ENCODE measurements at regions not wholly inside any gene's neighbourhood (a gene's known extent, or its start where the extent isn't known, plus 50 kb on each side); places are given as distances from the start of the nearest gene placed in this dataset.

DNA sequence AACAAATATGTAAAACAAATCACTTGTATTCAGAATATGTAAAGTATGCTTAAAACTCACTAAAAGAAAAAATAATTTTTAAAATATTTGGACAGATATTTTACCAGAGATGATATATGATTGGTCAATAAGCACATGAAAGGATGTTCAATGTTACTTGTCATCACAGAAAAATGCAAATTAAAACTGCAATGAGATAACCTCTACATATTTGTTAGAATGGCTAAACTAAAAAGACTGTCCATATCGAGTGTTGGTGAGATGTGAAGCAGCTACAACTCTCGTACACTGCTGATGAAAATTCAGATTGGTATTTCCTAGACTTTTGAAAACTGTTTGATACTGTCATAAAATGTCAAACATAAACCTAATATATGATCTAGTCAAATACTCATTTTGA, 685.1 kb downstream of the DTWD2 start:
- no peaks in the 10 kb centered on the region for H3K9me3 Mint-ChIP-seq
- H3K4me3 Mint-ChIP-seq, result no peak overlapping the region
- H3K36me3 Mint-ChIP-seq, result no peaks in the 10 kb centered on the region
- H3K27me3 Mint-ChIP-seq (ENCODE audit: low read depth), result no peaks in the 10 kb centered on the region
- H3K27ac Mint-ChIP-seq, result no peak overlapping the region
- POLR2A ChIA-PET, result no interaction called here
- no peaks in the 10 kb centered on the region for H3K4me1 Mint-ChIP-seq
- ATAC-seq, result no peak
- no peak for TF ChIP-seq CREB1 (CRISPR knock-in tag; IDR thresholded peaks at IDR 0.05)
- TF ChIP-seq GRHL2 (CRISPR knock-in tag; IDR thresholded peaks at IDR 0.05; ENCODE audit: insufficient replicate concordance, severe bottlenecking), result no peak
- no peak for TF ChIP-seq SOX15 (CRISPR knock-in tag; IDR thresholded peaks at IDR 0.05)
- TF ChIP-seq, protein P1, sequence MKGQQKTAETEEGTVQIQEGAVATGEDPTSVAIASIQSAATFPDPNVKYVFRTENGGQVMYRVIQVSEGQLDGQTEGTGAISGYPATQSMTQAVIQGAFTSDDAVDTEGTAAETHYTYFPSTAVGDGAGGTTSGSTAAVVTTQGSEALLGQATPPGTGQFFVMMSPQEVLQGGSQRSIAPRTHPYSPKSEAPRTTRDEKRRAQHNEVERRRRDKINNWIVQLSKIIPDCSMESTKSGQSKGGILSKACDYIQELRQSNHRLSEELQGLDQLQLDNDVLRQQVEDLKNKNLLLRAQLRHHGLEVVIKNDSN (CRISPR knock-in tag; IDR thresholded peaks at IDR 0.05), result no peak
- TF ChIP-seq, protein P2, sequence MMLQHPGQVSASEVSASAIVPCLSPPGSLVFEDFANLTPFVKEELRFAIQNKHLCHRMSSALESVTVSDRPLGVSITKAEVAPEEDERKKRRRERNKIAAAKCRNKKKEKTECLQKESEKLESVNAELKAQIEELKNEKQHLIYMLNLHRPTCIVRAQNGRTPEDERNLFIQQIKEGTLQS (CRISPR knock-in tag; conservative IDR thresholded peaks at IDR 0.05), result no peak
- TF ChIP-seq SMAD3 (CRISPR knock-in tag; IDR thresholded peaks at IDR 0.05; ENCODE audit: borderline replicate concordance), result no peak
- TF ChIP-seq, protein P3, sequence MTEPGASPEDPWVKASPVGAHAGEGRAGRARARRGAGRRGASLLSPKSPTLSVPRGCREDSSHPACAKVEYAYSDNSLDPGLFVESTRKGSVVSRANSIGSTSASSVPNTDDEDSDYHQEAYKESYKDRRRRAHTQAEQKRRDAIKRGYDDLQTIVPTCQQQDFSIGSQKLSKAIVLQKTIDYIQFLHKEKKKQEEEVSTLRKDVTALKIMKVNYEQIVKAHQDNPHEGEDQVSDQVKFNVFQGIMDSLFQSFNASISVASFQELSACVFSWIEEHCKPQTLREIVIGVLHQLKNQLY (CRISPR knock-in tag; IDR thresholded peaks at IDR 0.05), result no peak
- no peak for TF ChIP-seq ZNF219 (CRISPR knock-in tag; IDR thresholded peaks at IDR 0.05; ENCODE audit: borderline replicate concordance)
- TF ChIP-seq RELA (CRISPR knock-in tag; IDR thresholded peaks at IDR 0.05; ENCODE audit: borderline replicate concordance), result no peak
- TF ChIP-seq ZNF121 (CRISPR knock-in tag; IDR thresholded peaks at IDR 0.05), result no peak
- TF ChIP-seq TEAD1 (CRISPR knock-in tag; IDR thresholded peaks at IDR 0.05), result no peak
- TF ChIP-seq TP53 (CRISPR knock-in tag; IDR thresholded peaks at IDR 0.05), result no peak
- TF ChIP-seq, protein P4, sequence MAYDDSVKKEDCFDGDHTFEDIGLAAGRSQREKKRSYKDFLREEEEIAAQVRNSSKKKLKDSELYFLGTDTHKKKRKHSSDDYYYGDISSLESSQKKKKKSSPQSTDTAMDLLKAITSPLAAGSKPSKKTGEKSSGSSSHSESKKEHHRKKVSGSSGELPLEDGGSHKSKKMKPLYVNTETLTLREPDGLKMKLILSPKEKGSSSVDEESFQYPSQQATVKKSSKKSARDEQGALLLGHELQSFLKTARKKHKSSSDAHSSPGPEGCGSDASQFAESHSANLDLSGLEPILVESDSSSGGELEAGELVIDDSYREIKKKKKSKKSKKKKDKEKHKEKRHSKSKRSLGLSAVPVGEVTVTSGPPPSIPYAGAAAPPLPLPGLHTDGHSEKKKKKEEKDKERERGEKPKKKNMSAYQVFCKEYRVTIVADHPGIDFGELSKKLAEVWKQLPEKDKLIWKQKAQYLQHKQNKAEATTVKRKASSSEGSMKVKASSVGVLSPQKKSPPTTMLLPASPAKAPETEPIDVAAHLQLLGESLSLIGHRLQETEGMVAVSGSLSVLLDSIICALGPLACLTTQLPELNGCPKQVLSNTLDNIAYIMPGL (CRISPR knock-in tag; IDR thresholded peaks at IDR 0.05), result no peak
- TF ChIP-seq TEAD4 (CRISPR knock-in tag; IDR thresholded peaks at IDR 0.05), result no peak
- DNase-seq (ENCODE audit: low spot score), result no peak
- CTCF ChIA-PET, result no interaction called here

DNA sequence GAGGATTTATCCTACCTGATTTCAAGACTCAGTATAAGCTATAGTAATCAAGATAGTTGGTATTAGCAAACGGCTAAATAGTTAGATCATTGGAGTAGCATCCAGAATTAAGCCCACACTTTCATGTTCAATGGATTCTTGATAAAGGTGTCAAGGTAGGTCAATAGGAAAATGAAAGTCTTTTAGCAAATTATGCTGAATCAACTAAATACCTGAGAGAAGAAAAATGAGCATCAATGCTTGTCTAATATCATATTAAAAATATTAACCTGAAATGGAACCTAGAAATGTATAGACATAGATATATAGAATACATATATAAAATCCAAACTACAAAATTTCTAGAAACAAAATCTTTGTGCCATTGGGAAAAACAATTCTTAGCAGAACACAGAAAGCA, 685.6 kb downstream of the DTWD2 start:
- DNase-seq (ENCODE audit: low spot score), result no peak
- Mint-ChIP-seq H3K36me3 (no peaks in the 10 kb centered on the region), H3K4me3 (no peak overlapping the region), H3K4me1 (no peaks in the 10 kb centered on the region), H3K27me3 (ENCODE audit: low read depth) (no peaks in the 10 kb centered on the region), H3K27ac (no peak overlapping the region), H3K9me3 (no peaks in the 10 kb centered on the region)
- ChIA-PET CTCF (no interaction called here), POLR2A (no interaction called here)
- ATAC-seq, result no peak
- no peak for TF ChIP-seq IRF2 (CRISPR knock-in tag; IDR thresholded peaks at IDR 0.05; ENCODE audit: borderline replicate concordance, low read depth)
- TF ChIP-seq, protein P5, sequence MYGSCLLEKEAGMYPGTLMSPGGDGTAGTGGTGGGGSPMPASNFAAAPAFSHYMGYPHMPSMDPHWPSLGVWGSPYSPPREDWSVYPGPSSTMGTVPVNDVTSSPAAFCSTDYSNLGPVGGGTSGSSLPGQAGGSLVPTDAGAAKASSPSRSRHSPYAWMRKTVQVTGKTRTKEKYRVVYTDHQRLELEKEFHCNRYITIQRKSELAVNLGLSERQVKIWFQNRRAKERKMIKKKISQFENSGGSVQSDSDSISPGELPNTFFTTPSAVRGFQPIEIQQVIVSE (CRISPR knock-in tag; IDR thresholded peaks at IDR 0.05; ENCODE audit: borderline replicate concordance), result no peak
- no peak for TF ChIP-seq RORB (CRISPR knock-in tag; IDR thresholded peaks at IDR 0.05)
- TF ChIP-seq, protein P6, sequence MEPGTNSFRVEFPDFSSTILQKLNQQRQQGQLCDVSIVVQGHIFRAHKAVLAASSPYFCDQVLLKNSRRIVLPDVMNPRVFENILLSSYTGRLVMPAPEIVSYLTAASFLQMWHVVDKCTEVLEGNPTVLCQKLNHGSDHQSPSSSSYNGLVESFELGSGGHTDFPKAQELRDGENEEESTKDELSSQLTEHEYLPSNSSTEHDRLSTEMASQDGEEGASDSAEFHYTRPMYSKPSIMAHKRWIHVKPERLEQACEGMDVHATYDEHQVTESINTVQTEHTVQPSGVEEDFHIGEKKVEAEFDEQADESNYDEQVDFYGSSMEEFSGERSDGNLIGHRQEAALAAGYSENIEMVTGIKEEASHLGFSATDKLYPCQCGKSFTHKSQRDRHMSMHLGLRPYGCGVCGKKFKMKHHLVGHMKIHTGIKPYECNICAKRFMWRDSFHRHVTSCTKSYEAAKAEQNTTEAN (CRISPR knock-in tag; IDR thresholded peaks at IDR 0.05), result no peak
- TF ChIP-seq, protein P7, sequence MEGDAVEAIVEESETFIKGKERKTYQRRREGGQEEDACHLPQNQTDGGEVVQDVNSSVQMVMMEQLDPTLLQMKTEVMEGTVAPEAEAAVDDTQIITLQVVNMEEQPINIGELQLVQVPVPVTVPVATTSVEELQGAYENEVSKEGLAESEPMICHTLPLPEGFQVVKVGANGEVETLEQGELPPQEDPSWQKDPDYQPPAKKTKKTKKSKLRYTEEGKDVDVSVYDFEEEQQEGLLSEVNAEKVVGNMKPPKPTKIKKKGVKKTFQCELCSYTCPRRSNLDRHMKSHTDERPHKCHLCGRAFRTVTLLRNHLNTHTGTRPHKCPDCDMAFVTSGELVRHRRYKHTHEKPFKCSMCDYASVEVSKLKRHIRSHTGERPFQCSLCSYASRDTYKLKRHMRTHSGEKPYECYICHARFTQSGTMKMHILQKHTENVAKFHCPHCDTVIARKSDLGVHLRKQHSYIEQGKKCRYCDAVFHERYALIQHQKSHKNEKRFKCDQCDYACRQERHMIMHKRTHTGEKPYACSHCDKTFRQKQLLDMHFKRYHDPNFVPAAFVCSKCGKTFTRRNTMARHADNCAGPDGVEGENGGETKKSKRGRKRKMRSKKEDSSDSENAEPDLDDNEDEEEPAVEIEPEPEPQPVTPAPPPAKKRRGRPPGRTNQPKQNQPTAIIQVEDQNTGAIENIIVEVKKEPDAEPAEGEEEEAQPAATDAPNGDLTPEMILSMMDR (IDR thresholded peaks at IDR 0.05), result no peak
- TF ChIP-seq, protein P8, sequence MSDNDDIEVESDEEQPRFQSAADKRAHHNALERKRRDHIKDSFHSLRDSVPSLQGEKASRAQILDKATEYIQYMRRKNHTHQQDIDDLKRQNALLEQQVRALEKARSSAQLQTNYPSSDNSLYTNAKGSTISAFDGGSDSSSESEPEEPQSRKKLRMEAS (CRISPR knock-in tag; IDR thresholded peaks at IDR 0.05), result no peak
- TF ChIP-seq, protein P9, sequence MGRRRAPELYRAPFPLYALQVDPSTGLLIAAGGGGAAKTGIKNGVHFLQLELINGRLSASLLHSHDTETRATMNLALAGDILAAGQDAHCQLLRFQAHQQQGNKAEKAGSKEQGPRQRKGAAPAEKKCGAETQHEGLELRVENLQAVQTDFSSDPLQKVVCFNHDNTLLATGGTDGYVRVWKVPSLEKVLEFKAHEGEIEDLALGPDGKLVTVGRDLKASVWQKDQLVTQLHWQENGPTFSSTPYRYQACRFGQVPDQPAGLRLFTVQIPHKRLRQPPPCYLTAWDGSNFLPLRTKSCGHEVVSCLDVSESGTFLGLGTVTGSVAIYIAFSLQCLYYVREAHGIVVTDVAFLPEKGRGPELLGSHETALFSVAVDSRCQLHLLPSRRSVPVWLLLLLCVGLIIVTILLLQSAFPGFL (CRISPR knock-in tag; IDR thresholded peaks at IDR 0.05; ENCODE audit: borderline replicate concordance), result no peak
- TF ChIP-seq TEAD4 (CRISPR knock-in tag; IDR thresholded peaks at IDR 0.05), result no peak
- TF ChIP-seq ZBTB21 (CRISPR knock-in tag; IDR thresholded peaks at IDR 0.05; ENCODE audit: borderline replicate concordance), result no peak
- TF ChIP-seq, protein P1 (CRISPR knock-in tag; IDR thresholded peaks at IDR 0.05), result no peak
- no peak for TF ChIP-seq ZNF232 (CRISPR knock-in tag; IDR thresholded peaks at IDR 0.05)
- TF ChIP-seq SP1 (CRISPR knock-in tag; conservative IDR thresholded peaks at IDR 0.05), result no peak
- TF ChIP-seq SMAD3 (CRISPR knock-in tag; IDR thresholded peaks at IDR 0.05; ENCODE audit: borderline replicate concordance), result no peak
- TF ChIP-seq RELA (CRISPR knock-in tag; IDR thresholded peaks at IDR 0.05; ENCODE audit: borderline replicate concordance), result no peak
- no peak for TF ChIP-seq SOX15 (CRISPR knock-in tag; IDR thresholded peaks at IDR 0.05)
- no peak for TF ChIP-seq ESRRA (CRISPR knock-in tag; IDR thresholded peaks at IDR 0.05; ENCODE audit: borderline replicate concordance)
- no peak for TF ChIP-seq GTF2I (CRISPR knock-in tag; conservative IDR thresholded peaks at IDR 0.05)
- TF ChIP-seq SMAD4 (CRISPR knock-in tag; IDR thresholded peaks at IDR 0.05), result no peak
